Activated T-helper 1 cell treated with anti-CD3 and anti-CD28 coated beads, Interleukin-12 subunit alpha, Interleukin-12 subunit beta, Interleukin-2, Interleukin-4 antibody, amounts not matched to agents 30 ng/mL and 10 ng/mL and 1 ng/mL, durations not matched to agents 14 hours and 24 hours and 36 hours (primary cell): ENCODE measurements at regions not wholly inside any gene's neighbourhood (a gene's known extent, or its start where the extent isn't known, plus 50 kb on each side); places are given as distances from the start of the nearest gene placed in this dataset.

Source experiments
- DNase-seq: peaks from one replicate; pipeline ENCODE4 v3.0.0; 2021; ENCODE audit warnings: low spot score
- H3K27ac Mint-ChIP-seq: one replicate; pipeline ENCODE4 v1.8.0; 2021; ENCODE audit warnings: mild to moderate bottlenecking, mixed read lengths
- H3K27me3 Mint-ChIP-seq: one replicate; pipeline ENCODE4 v1.8.0; 2022; ENCODE audit warnings: mild to moderate bottlenecking, moderate library complexity, mixed read lengths; ENCODE audit not compliant: insufficient read depth
- H3K36me3 Mint-ChIP-seq: one replicate; pipeline ENCODE4 v1.8.0; 2021; ENCODE audit warnings: low read depth, mixed read lengths
- H3K4me1 Mint-ChIP-seq: one replicate; pipeline ENCODE4 v1.8.0; 2021; ENCODE audit warnings: low read depth, mixed read lengths
- H3K4me3 Mint-ChIP-seq: one replicate; pipeline ENCODE4 v1.8.0; 2021; ENCODE audit warnings: mild to moderate bottlenecking, moderate library complexity, mixed read lengths
- H3K9me3 Mint-ChIP-seq: one replicate; pipeline ENCODE4 v1.8.0; 2021; ENCODE audit warnings: mixed read lengths
- intact Hi-C: fragments of 100-400 bp; cut with micrococcal nuclease; formaldehyde crosslinking; loops from one replicate; pipeline ENCODE4 v1.15.1; 2024

- no peak overlapping the region for H3K4me3 Mint-ChIP-seq
- peaks cover 3% of the 10 kb centered on the region for H3K27me3 Mint-ChIP-seq
- H3K9me3 Mint-ChIP-seq: no peaks in the 10 kb centered on the region
- intact Hi-C loops: no loop called here
- H3K36me3 Mint-ChIP-seq: no peaks in the 10 kb centered on the region
- H3K27ac Mint-ChIP-seq: no peak overlapping the region
- no peaks in the 10 kb centered on the region for H3K4me1 Mint-ChIP-seq
- DNase-seq: no peak
These were observed 62.0 kb upstream of the ST6GALNAC3 start for GRCh38 chr1:76012341-76013205.

GRCh38 chr1:76013206-76013581 lies 61.4 kb upstream of the ST6GALNAC3 start:
- no peaks in the 10 kb centered on the region for H3K4me1 Mint-ChIP-seq
- H3K27me3 Mint-ChIP-seq: peaks cover 3% of the 10 kb centered on the region
- no peaks in the 10 kb centered on the region for H3K9me3 Mint-ChIP-seq
- no peaks in the 10 kb centered on the region for H3K36me3 Mint-ChIP-seq
- H3K4me3 Mint-ChIP-seq: no peak overlapping the region
- intact Hi-C loops: no loop called here
- no peak overlapping the region for H3K27ac Mint-ChIP-seq
- DNase-seq: no peak

- H3K27me3 Mint-ChIP-seq: peaks cover 3% of the 10 kb centered on the region
These were observed 59.0 kb upstream of the ST6GALNAC3 start for GRCh38 chr1:76015478-76016103.

GRCh38 chr1:76018045-76018444 lies 56.5 kb upstream of the ST6GALNAC3 start:
- DNase-seq: no peak
- no peaks in the 10 kb centered on the region for H3K4me1 Mint-ChIP-seq
- H3K9me3 Mint-ChIP-seq: no peaks in the 10 kb centered on the region
- intact Hi-C loops: no loop called here
- no peak overlapping the region for H3K4me3 Mint-ChIP-seq
- no peak overlapping the region for H3K27ac Mint-ChIP-seq
- peaks cover 3% of the 10 kb centered on the region for H3K27me3 Mint-ChIP-seq
- H3K36me3 Mint-ChIP-seq: no peaks in the 10 kb centered on the region

More at GRCh38 chr1:76015478-76016103, 59.0 kb upstream of the ST6GALNAC3 start:
- H3K27ac Mint-ChIP-seq: no peak overlapping the region
- H3K9me3 Mint-ChIP-seq: no peaks in the 10 kb centered on the region
- no peak overlapping the region for H3K4me3 Mint-ChIP-seq
- H3K4me1 Mint-ChIP-seq: no peaks in the 10 kb centered on the region
- intact Hi-C loops: no loop called here
- no peak for DNase-seq
- H3K36me3 Mint-ChIP-seq: no peaks in the 10 kb centered on the region

- Mint-ChIP-seq H3K27me3 (no peaks in the 10 kb centered on the region), H3K36me3 (no peaks in the 10 kb centered on the region), H3K4me3 (no peak overlapping the region), H3K27ac (no peak overlapping the region), H3K4me1 (no peaks in the 10 kb centered on the region), H3K9me3 (no peaks in the 10 kb centered on the region)
- intact Hi-C loops: no loop called here
- DNase-seq: no peak
These were observed 52.7 kb upstream of the ST6GALNAC3 start for GRCh38 chr1:76021846-76022245.

- Mint-ChIP-seq H3K36me3 (no peaks in the 10 kb centered on the region), H3K27ac (no peak overlapping the region), H3K9me3 (no peaks in the 10 kb centered on the region), H3K4me3 (no peak overlapping the region), H3K27me3 (no peaks in the 10 kb centered on the region), H3K4me1 (no peaks in the 10 kb centered on the region)
- no peak for DNase-seq
- intact Hi-C loops: no loop called here
These were observed 50.7 kb upstream of the ST6GALNAC3 start for GRCh38 chr1:76023669-76024435.
